ENCODE measurements at regions not wholly inside any gene's neighbourhood (a gene's known extent, or its start where the extent isn't known, plus 50 kb on each side); places are given as distances from the start of the nearest gene placed in this dataset.

- no peak overlapping the region for H2BK15ac ChIP-seq (ENCODE audit: low read length)
- H3K18ac ChIP-seq (ENCODE audit: extremely low read depth, low read length) = no peak overlapping the region
- H3K4me3 ChIP-seq (ENCODE audit: extremely low read depth in 1 of 4, insufficient read depth in 2 of 4, low read depth in 3 of 4, low read length in 4 of 4) = no peak overlapping the region
- TF ChIP-seq KDM5A (IDR thresholded peaks at IDR 0.05; ENCODE audit: low read length) (no peak), ASH2L (IDR thresholded peaks at IDR 0.05; ENCODE audit: low read length) (no peak), SUZ12 (IDR thresholded peaks at IDR 0.05; ENCODE audit: low read length) (no peak), KDM4A (IDR thresholded peaks at IDR 0.05; ENCODE audit: low read depth, low read length, severe bottlenecking) (no peak), BACH1 (IDR thresholded peaks at IDR 0.05; ENCODE audit: low read length) (no peak), CBX5 (IDR thresholded peaks at IDR 0.05; ENCODE audit: low read depth, low read length) (no peak), ZNF274 (IDR thresholded peaks at IDR 0.05; ENCODE audit: borderline replicate concordance, extremely low read depth, low read length) (no peak), TBP (IDR thresholded peaks at IDR 0.05; ENCODE audit: low read depth, low read length) (no peak), NRF1 (IDR thresholded peaks at IDR 0.05; ENCODE audit: low read depth, low read length) (no peak)
- H2BK20ac ChIP-seq (ENCODE audit: low read length) = no peak overlapping the region
- H3K9me3 ChIP-seq (ENCODE audit: insufficient read depth in 2 of 2, low read depth in 1 of 2, low read length in 1 of 2) = no peaks in the 10 kb centered on the region
- H3K23me2 ChIP-seq (ENCODE audit: low read depth, low read length) = no peaks in the 10 kb centered on the region; the same call in 1 of the 2 replicates
- H3K36me3 ChIP-seq (ENCODE audit: control insufficient read depth in 2 of 4, insufficient read depth in 4 of 4, low read length in 3 of 4) = no peaks in the 10 kb centered on the region; a peak in 1 of 8 replicates
- no peak overlapping the region for H2BK120ac ChIP-seq (replicated peaks; ENCODE audit: low read depth, low read length)
- POLR2A ChIA-PET (ENCODE audit: partially characterized antibody) = no interaction called here
- no peak overlapping the region for H2AK5ac ChIP-seq (ENCODE audit: low read depth, low read length)
- CTCF ChIA-PET (ENCODE audit: partially characterized antibody) = no interaction called here
- H3K79me1 ChIP-seq (ENCODE audit: low read depth, low read length) = no peaks in the 10 kb centered on the region
- H3K79me2 ChIP-seq (ENCODE audit: control insufficient read depth in 1 of 2, insufficient read depth in 2 of 2, low read length in 2 of 2) = no peaks in the 10 kb centered on the region
- H3K23ac ChIP-seq (ENCODE audit: insufficient read length) = no peak overlapping the region
- no peak overlapping the region for H4K8ac ChIP-seq (ENCODE audit: extremely low read depth, insufficient read depth, low read length)
- H3K4me2 ChIP-seq (ENCODE audit: insufficient read depth in 1 of 2, low read depth in 2 of 2, low read length in 2 of 2) = no peak overlapping the region
- H3K27ac ChIP-seq (ENCODE audit: low read depth, low read length) = no peak overlapping the region
- no peak overlapping the region for H2AFZ ChIP-seq (ENCODE audit: low read length)
- H3K4me1 ChIP-seq (replicated peaks in 1 of 4; ENCODE audit: control insufficient read depth in 3 of 4, insufficient read depth in 4 of 4, low read length in 3 of 4) = no peaks in the 10 kb centered on the region
- peaks cover 0 to 3% of the 10 kb centered on the region in 2 experiments for H4K20me1 ChIP-seq (replicated peaks in 1 of 2; ENCODE audit: control insufficient read depth in 1 of 2, insufficient read depth in 2 of 2, low read length in 2 of 2)
- no peak overlapping the region for H3K14ac ChIP-seq (ENCODE audit: insufficient read length)
- no peak overlapping the region for H4K5ac ChIP-seq (ENCODE audit: insufficient read length, low read depth, low read length)
- H3K9ac ChIP-seq (replicated peaks in 1 of 4; ENCODE audit: extremely low read depth in 1 of 4, low read depth in 3 of 4, low read length in 3 of 4) = no peak overlapping the region
- H3K27me3 ChIP-seq (replicated peaks in 1 of 4; ENCODE audit: control insufficient read depth in 3 of 4, extremely low read depth in 1 of 4, insufficient read depth in 3 of 4, low read length in 3 of 4) = no peaks in the 10 kb centered on the region
- H2BK5ac ChIP-seq (ENCODE audit: low read depth, low read length) = no peak overlapping the region
- DNase-seq (ENCODE audit: low read depth in 1 of 2, low spot score in 2 of 2) = no peak
- 0 out of 2 replicates have a peak overlapping the region, but pooled peaks have one; percentile 39 for H2BK12ac ChIP-seq (ENCODE audit: low read depth, low read length)
- H3K56ac ChIP-seq (replicated peaks; ENCODE audit: insufficient read length, low read depth, low read length) = no peak overlapping the region
- 94% methylated on average over 13 of the region's 13 CpGs; no CpG with 5 or more reads in 1 of the 2 experiments for WGBS, 2 experiments (ENCODE audit: extremely low coverage in 1 of 2, insufficient coverage in 1 of 2, insufficient read length in 1 of 2, insufficient replicate concordance in 2 of 2, low coverage in 1 of 2, low lambda C conversion rate in 2 of 2, missing lambda C conversion rate in 1 of 2)
- no peak overlapping the region for H3K4ac ChIP-seq (replicated peaks; ENCODE audit: insufficient read length, low read depth, low read length)
- H4K91ac ChIP-seq (replicated peaks; ENCODE audit: insufficient read length, low read length) = no peak overlapping the region
- no peak for FAIRE-seq
Observed at GRCh38 chrX:1134976-1135375, 77.5 kb downstream of the CRLF2 start.

Measured in H1 (cell line).